Neural progenitor cell (in vitro differentiated cells): ENCODE measurements at regions not wholly inside any gene's neighbourhood (a gene's known extent, or its start where the extent isn't known, plus 50 kb on each side); places are given as distances from the start of the nearest gene placed in this dataset.

Source experiments
- DNase-seq: peaks from one replicate; pipeline ENCODE4 v3.0.0-alpha.2; 2016; ENCODE audit warnings: low spot score
- H2AFZ ChIP-seq: fragments of 200-600 bp; sonication (generic); replicated peaks from 2 replicates; pipeline ENCODE4 v1.6.1; 2016; ENCODE audit warnings: antibody characterized with exemption
- H3F3A ChIP-seq: fragments of 200-600 bp; sonication (generic); 2 replicates; pipeline ENCODE4 v1.6.1; 2016; ENCODE audit warnings: antibody characterized with exemption, low read depth
- H3K27ac ChIP-seq: fragments of 200-600 bp; sonication (generic); 2 replicates; pipeline ENCODE4 v1.5.1; 2016; ENCODE audit warnings: mild to moderate bottlenecking
- H3K27me3 ChIP-seq: fragments of 200-600 bp; sonication (generic); 2 replicates; pipeline ENCODE4 v1.6.1; 2016; ENCODE audit warnings: mild to moderate bottlenecking, moderate library complexity
- H3K36me3 ChIP-seq: fragments of 200-600 bp; sonication (generic); 2 replicates; pipeline ENCODE4 v1.5.1; 2016
- H3K4me1 ChIP-seq: fragments of 200-600 bp; sonication (generic); 2 replicates; pipeline ENCODE4 v1.6.1; 2016; ENCODE audit warnings: mixed run types
- H3K4me2 ChIP-seq: fragments of 200-600 bp; sonication (generic); 2 replicates; pipeline ENCODE4 v1.6.1; 2016
- H3K4me3 ChIP-seq: fragments of 200-600 bp; sonication (generic); 2 replicates; pipeline ENCODE4 v1.5.1; 2016
- H3K79me2 ChIP-seq: fragments of 200-600 bp; sonication (generic); 2 replicates; pipeline ENCODE4 v1.6.1; 2016; ENCODE audit warnings: low read depth
- H3K9ac ChIP-seq: fragments of 200-600 bp; sonication (generic); 2 replicates; pipeline ENCODE4 v1.6.1; 2016
- H3K9me3 ChIP-seq: fragments of 200-600 bp; sonication (generic); 2 replicates; pipeline ENCODE4 v1.5.1; 2016; ENCODE audit warnings: low read depth
- H4K20me1 ChIP-seq: fragments of 200-600 bp; sonication (generic); 2 replicates; pipeline ENCODE4 v1.6.1; 2016; ENCODE audit warnings: low read depth
- H3K27ac Mint-ChIP-seq: 3 replicates; pipeline ENCODE4 v1.8.0; 2021; ENCODE audit warnings: mixed read lengths
- H3K27me3 Mint-ChIP-seq: 2 replicates; pipeline ENCODE4 v1.8.0; 2022; ENCODE audit warnings: low read depth, mild to moderate bottlenecking, inconsistent platforms, moderate library complexity, mixed read lengths; ENCODE audit not compliant: insufficient read depth
- H3K36me3 Mint-ChIP-seq: 3 replicates; pipeline ENCODE4 v1.8.0; 2021; ENCODE audit warnings: mixed read lengths
- H3K4me1 Mint-ChIP-seq: 3 replicates; pipeline ENCODE4 v1.8.0; 2021; ENCODE audit warnings: mixed read lengths
- H3K4me3 Mint-ChIP-seq: 3 replicates; pipeline ENCODE4 v1.8.0; 2021; ENCODE audit warnings: mild to moderate bottlenecking, moderate library complexity, mixed read lengths
- H3K9me3 Mint-ChIP-seq: 3 replicates; pipeline ENCODE4 v1.8.0; 2020; ENCODE audit warnings: mixed read lengths
- CTCF ChIP-seq: fragments of 200-600 bp; sonication (generic); IDR thresholded peaks from 2 replicates; pipeline ENCODE4 v1.5.1; 2017; ENCODE audit warnings: antibody characterized with exemption, mild to moderate bottlenecking
- EZH2 ChIP-seq: fragments of 200-600 bp; sonication (generic); IDR thresholded peaks from 2 replicates; pipeline ENCODE4 v1.6.1; 2017; ENCODE audit warnings: antibody characterized with exemption, mild to moderate bottlenecking, moderate library complexity
- EZH2phosphoT487 ChIP-seq: fragments of 200-600 bp; sonication (generic); IDR thresholded peaks from 2 replicates; pipeline ENCODE4 v1.6.1; 2017; ENCODE audit warnings: antibody characterized with exemption

DNA sequence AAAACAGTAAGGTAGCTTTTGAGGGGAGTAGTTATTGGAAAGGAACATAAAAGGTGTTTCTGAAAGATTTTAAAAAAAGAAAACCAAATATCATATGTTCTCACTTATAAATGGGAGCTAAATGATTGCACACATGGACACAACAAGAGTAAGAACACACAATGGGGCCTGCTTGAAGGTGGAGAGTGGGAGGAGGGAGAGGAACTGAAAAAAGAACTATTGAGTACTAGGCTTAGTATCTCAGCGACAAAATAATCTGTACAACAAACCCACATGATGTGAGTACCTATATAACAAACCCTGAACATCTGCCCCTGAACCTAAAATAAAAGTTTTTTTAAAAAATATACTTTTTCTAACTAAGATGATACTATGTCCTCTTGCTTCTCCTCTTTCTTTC is 138.3 kb downstream of the CGGBP1 start:
- Histone ChIP-seq H3K27ac (no peak overlapping the region), H3K79me2 (no peaks in the 10 kb centered on the region), H3K9ac (no peak overlapping the region), H3K9me3 (peaks cover 10% of the 10 kb centered on the region), H3K4me3 (no peak overlapping the region), H3K36me3 (no peaks in the 10 kb centered on the region), H3K27me3 (no peaks in the 10 kb centered on the region), H3K4me2 (no peak overlapping the region), H3K4me1 (no peaks in the 10 kb centered on the region), H3F3A (peaks cover 3% of the 10 kb centered on the region), H4K20me1 (no peaks in the 10 kb centered on the region), H2AFZ (no peak overlapping the region)
- no peak overlapping the region for H3K27ac Mint-ChIP-seq
- DNase-seq = no peak
- H3K36me3 Mint-ChIP-seq = no peaks in the 10 kb centered on the region
- no peak overlapping the region for H3K4me3 Mint-ChIP-seq
- TF ChIP-seq CTCF (no peak), EZH2phosphoT487 (no peak), EZH2 (no peak)
- H3K27me3 Mint-ChIP-seq = peaks cover under 1% of the 10 kb centered on the region
- H3K4me1 Mint-ChIP-seq = no peaks in the 10 kb centered on the region
- peaks cover 15% of the 10 kb centered on the region for H3K9me3 Mint-ChIP-seq

DNA sequence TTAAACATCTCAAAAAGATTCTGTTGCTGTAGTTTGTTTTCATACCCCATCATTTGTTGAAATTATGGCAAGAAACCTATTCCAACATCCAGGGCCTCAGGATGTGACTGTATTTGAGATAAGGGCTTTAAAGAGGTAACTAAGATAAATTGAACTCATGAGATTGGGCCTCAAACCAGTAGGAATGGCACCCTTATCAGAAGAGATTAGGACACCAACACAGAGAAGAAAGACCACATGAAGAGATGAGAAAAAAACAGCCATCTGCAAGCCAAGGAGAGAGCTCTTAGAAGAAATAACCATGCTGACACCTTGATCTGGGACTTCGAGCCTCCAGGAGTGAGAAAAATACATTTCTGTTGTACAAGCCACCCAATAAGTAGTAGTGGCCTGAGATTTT is 157.7 kb downstream of the CGGBP1 start:
- TF ChIP-seq CTCF (no peak), EZH2 (no peak), EZH2phosphoT487 (no peak)
- no peaks in the 10 kb centered on the region for H3K9me3 ChIP-seq

DNA sequence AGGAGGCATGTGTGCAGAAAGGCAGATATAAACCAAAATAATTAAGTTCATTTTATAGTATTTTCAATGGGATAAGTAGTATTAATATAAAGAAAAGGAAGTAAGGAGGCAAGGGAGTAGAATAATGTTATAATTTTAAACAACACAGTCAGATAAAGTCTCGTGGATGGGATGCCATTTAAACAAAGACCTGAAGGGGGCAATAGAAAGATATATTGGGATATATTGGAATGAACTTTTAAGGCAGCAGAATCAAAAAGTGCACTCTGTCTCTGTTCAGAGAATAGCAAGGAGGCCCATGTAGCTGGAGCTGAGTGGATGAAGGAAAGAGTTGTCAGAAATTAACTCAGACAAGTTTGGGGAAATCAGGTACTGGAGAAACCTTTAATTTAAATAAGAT is 158.7 kb downstream of the CGGBP1 start:
- H4K20me1 ChIP-seq = no peaks in the 10 kb centered on the region
- no peak overlapping the region for H3K4me2 ChIP-seq
- peak; percentile 12 for DNase-seq
- H3K27ac ChIP-seq = no peak overlapping the region
- Mint-ChIP-seq H3K4me1 (no peaks in the 10 kb centered on the region), H3K27ac (no peak overlapping the region), H3K36me3 (no peaks in the 10 kb centered on the region), H3K9me3 (no peaks in the 10 kb centered on the region), H3K4me3 (no peak overlapping the region), H3K27me3 (no peaks in the 10 kb centered on the region)
- no peaks in the 10 kb centered on the region for H3K4me1 ChIP-seq
- H3K4me3 ChIP-seq = no peak overlapping the region
- H3K36me3 ChIP-seq = no peaks in the 10 kb centered on the region
- H3K79me2 ChIP-seq = no peaks in the 10 kb centered on the region
- no peak overlapping the region for H3K9ac ChIP-seq
- no peaks in the 10 kb centered on the region for H3K27me3 ChIP-seq
- H3K9me3 ChIP-seq = no peaks in the 10 kb centered on the region
- TF ChIP-seq EZH2phosphoT487 (no peak), CTCF (peak; percentile 44)
- no peaks in the 10 kb centered on the region for H3F3A ChIP-seq
- no peak overlapping the region for H2AFZ ChIP-seq

More for the DNA sequence above, 157.7 kb downstream of the CGGBP1 start:
- no peak overlapping the region for H3K4me2 ChIP-seq
- Mint-ChIP-seq H3K27ac (no peak overlapping the region), H3K9me3 (no peaks in the 10 kb centered on the region), H3K4me3 (no peak overlapping the region), H3K27me3 (no peaks in the 10 kb centered on the region), H3K4me1 (no peaks in the 10 kb centered on the region), H3K36me3 (no peaks in the 10 kb centered on the region)
- no peaks in the 10 kb centered on the region for H3K79me2 ChIP-seq
- no peaks in the 10 kb centered on the region for H4K20me1 ChIP-seq
- H3K9ac ChIP-seq = no peak overlapping the region
- no peak for DNase-seq
- no peaks in the 10 kb centered on the region for H3F3A ChIP-seq
- no peak overlapping the region for H3K27ac ChIP-seq
- H3K4me3 ChIP-seq = no peak overlapping the region
- no peak overlapping the region for H2AFZ ChIP-seq
- no peaks in the 10 kb centered on the region for H3K27me3 ChIP-seq
- no peaks in the 10 kb centered on the region for H3K4me1 ChIP-seq
- H3K36me3 ChIP-seq = no peaks in the 10 kb centered on the region

DNA sequence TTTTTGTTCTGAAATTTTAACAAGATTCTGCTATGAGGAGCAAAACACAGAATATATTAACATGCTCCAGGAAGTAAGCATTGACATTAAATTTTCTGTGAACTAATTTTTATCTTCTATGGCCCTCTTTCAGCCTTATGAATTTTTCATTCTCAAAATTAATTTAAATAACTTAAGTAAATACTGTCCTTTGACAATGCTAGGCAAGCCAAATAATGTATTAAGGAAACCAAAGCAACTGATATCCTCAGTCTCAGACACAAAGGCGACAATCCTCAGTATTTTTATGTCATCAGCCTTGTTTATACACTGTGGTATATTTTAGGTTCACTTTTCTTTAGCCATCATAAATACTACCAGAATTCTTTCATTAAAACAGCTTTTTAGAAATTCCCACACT is 159.8 kb downstream of the CGGBP1 start:
- no peaks in the 10 kb centered on the region for H4K20me1 ChIP-seq
- no peak for DNase-seq
- no peak overlapping the region for H3K4me3 Mint-ChIP-seq
- no peak overlapping the region for H3K4me3 ChIP-seq
- no peak overlapping the region for H3K4me2 ChIP-seq
- no peak overlapping the region for H3K27ac Mint-ChIP-seq
- H3K4me1 Mint-ChIP-seq = no peaks in the 10 kb centered on the region
- H3K27me3 Mint-ChIP-seq = no peaks in the 10 kb centered on the region
- no peaks in the 10 kb centered on the region for H3K9me3 Mint-ChIP-seq
- no peaks in the 10 kb centered on the region for H3K27me3 ChIP-seq
- H3F3A ChIP-seq = no peaks in the 10 kb centered on the region
- H3K27ac ChIP-seq = no peak overlapping the region
- H3K79me2 ChIP-seq = no peaks in the 10 kb centered on the region
- TF ChIP-seq EZH2 (no peak), CTCF (no peak)
- no peaks in the 10 kb centered on the region for H3K9me3 ChIP-seq
- H2AFZ ChIP-seq = no peak overlapping the region
- no peaks in the 10 kb centered on the region for H3K36me3 Mint-ChIP-seq
- H3K36me3 ChIP-seq = no peaks in the 10 kb centered on the region
- no peaks in the 10 kb centered on the region for H3K4me1 ChIP-seq
- no peak overlapping the region for H3K9ac ChIP-seq
